ENCODE measurements at regions not wholly inside any gene's neighbourhood (a gene's known extent, or its start where the extent isn't known, plus 50 kb on each side); places are given as distances from the start of the nearest gene placed in this dataset.

DNA sequence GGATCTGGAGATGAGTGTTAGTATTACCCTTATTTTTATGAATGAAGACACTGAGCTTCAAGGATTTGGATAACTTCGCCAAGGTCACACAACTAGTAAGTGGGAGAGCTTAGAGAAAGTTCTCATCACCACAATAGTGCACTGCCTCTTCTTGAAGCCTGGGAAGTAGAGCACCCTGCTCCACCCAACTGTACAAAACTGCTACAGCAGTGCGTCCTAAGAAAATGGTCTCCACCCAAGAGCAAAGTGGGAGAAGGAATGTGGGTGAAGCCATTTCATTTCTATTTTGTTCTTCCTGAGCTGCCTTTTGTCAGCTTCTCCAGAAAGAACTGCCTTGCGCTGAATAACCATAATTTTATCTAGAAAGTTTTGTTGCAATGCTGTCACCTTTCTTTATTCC is 403.9 kb upstream of the FAT3 start:
- TF ChIP-seq, protein P1, sequence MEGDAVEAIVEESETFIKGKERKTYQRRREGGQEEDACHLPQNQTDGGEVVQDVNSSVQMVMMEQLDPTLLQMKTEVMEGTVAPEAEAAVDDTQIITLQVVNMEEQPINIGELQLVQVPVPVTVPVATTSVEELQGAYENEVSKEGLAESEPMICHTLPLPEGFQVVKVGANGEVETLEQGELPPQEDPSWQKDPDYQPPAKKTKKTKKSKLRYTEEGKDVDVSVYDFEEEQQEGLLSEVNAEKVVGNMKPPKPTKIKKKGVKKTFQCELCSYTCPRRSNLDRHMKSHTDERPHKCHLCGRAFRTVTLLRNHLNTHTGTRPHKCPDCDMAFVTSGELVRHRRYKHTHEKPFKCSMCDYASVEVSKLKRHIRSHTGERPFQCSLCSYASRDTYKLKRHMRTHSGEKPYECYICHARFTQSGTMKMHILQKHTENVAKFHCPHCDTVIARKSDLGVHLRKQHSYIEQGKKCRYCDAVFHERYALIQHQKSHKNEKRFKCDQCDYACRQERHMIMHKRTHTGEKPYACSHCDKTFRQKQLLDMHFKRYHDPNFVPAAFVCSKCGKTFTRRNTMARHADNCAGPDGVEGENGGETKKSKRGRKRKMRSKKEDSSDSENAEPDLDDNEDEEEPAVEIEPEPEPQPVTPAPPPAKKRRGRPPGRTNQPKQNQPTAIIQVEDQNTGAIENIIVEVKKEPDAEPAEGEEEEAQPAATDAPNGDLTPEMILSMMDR (IDR thresholded peaks at IDR 0.05; ENCODE audit: low read depth, low read length, missing control alignments): no peak
- H3K4me3 ChIP-seq (ENCODE audit: low read depth, low read length): no peak overlapping the region
- no peak for DNase-seq (ENCODE audit: low read depth)

DNA sequence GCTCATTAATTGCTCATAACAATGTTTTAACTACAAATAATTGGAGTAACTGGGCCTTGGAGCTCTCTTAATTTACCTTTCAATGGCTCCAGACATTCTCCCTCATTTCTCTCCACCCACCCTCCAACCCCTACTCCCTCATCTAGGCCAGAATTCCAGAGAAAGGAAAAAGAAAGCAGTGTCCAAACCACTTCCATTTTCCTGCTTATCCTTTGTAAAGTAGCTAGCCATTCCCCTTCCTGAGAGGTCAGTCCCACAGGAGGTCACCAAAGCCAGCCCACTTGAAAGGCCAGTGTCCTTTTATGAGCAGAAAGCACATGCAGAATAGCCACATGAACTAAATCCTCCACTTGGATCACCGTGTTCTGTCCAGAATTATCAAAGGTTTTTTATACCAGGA is 404.8 kb upstream of the FAT3 start:
- TF ChIP-seq, protein P1 (IDR thresholded peaks at IDR 0.05; ENCODE audit: low read depth, low read length, missing control alignments): no peak
- no peak overlapping the region for H3K4me3 ChIP-seq (ENCODE audit: low read depth, low read length)
- no peak for DNase-seq (ENCODE audit: low read depth)

DNA sequence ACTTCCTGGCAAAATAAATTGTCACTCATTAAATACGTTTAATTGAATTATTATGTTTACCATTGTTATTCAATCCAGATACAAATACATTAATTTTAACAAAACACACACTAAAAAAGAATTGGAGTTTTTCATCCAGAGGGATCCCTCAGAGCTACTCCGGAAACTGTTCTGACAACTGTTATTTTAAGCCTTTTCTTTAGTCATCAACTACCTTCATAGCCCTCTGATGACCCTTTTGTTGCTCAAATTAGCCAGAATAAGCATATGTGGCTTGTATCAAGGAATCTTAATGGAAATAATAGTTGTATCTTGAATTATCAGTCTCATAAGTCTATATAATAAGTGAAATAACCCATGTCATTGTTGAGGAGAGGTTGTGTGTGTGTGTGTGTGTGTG is 405.4 kb upstream of the FAT3 start:
- no peak for DNase-seq (ENCODE audit: low read depth)

DNA sequence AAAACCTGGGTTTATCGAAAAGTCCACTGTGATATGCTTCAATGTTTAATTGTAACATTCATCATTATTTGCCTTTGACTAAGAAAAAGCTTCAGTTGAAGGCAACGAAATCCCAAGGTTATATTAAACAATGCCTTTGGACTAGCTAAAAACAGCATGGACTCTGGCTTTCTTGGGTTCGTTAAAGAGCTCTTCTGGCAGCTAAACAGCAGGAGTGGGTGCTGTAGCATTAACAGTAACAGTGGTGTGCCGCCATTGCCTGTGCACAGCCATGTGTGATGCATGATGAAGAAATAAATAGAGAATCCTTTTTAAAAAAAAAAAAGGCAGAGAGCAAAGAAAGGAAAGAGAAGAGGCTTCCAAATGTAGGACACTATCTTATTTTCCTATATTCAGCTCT is 406.6 kb upstream of the FAT3 start:
- DNase-seq (ENCODE audit: low read depth): no peak
- TF ChIP-seq, protein P1 (IDR thresholded peaks at IDR 0.05; ENCODE audit: low read depth, low read length, missing control alignments): no peak
- H3K4me3 ChIP-seq (ENCODE audit: low read depth, low read length): no peak overlapping the region

More for the DNA sequence above, 405.4 kb upstream of the FAT3 start:
- no peak overlapping the region for H3K4me3 ChIP-seq (ENCODE audit: low read depth, low read length)
- TF ChIP-seq, protein P1 (IDR thresholded peaks at IDR 0.05; ENCODE audit: low read depth, low read length, missing control alignments): no peak

DNA sequence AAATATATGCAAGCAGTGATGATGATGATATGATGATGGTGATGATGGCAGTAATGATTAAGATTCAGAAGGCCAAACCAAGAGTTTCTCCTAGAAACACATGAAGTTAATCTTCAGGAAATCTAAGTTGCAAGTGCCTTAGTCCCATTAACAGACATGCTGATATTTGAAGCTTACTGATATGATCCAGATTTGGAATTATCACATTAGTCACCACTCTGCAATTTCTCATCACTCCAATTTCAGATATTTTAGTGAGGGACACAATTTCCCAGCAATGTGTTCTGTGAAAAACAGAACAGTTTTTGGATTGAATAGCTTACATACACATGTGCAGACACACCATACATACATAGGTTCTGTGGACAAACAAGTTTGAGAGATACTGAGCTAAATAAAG is 411.4 kb upstream of the FAT3 start:
- DNase-seq (ENCODE audit: low read depth): no peak
- H3K4me3 ChIP-seq (ENCODE audit: low read depth, low read length): no peak overlapping the region
- TF ChIP-seq, protein P1 (IDR thresholded peaks at IDR 0.05; ENCODE audit: low read depth, low read length, missing control alignments): no peak

DNA sequence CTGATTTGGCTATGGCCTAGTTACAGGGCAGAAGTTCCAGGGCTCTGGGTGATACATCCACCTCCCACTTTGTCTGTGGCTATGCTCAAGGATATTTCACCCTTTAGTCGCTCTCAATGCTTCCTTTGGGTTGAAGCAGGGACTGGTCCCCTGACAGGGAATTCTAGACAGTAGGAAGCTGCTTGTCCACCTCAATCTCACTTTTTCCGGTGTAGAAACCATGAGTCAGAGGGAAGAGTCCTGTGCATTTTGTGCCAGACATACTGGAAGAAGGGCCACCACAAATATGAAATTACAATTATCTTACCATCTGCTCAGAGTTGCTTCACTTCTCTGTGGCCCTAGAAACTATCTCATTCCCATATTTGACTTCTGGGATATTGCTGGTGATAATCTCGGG is 413.7 kb upstream of the FAT3 start:
- H3K4me3 ChIP-seq (ENCODE audit: low read depth, low read length): no peak overlapping the region
- DNase-seq (ENCODE audit: low read depth): no peak
- TF ChIP-seq, protein P1 (IDR thresholded peaks at IDR 0.05; ENCODE audit: low read depth, low read length, missing control alignments): no peak

DNA sequence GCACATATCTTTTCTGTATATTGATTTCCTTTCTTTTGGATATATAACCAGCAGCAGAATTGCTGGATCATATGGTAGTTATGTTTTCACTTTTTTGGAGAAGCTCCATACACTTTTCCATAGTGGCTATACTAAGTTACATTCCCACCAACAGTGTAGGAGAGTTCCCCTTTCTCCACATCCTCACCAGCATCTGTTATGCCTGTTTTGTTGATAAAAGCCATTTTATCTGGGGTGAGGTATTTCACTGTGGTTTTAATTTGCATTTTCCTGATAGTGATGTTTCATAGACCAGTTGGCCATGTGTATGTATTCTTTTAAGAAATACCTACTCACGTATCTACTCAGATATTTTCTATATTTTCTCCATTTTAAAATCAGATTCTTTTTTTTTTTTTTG is 419.3 kb upstream of the FAT3 start:
- TF ChIP-seq, protein P1 (IDR thresholded peaks at IDR 0.05; ENCODE audit: low read depth, low read length, missing control alignments): no peak
- no peak for DNase-seq (ENCODE audit: low read depth)
- no peak overlapping the region for H3K4me3 ChIP-seq (ENCODE audit: low read depth, low read length)
